Type B pancreatic cell (in vitro differentiated cells): ENCODE measurements at regions not wholly inside any gene's neighbourhood (a gene's known extent, or its start where the extent isn't known, plus 50 kb on each side); places are given as distances from the start of the nearest gene placed in this dataset.
"Not testable (repeated sequence)": the region's sequence is repeated elsewhere in the genome, so short reads cannot be mapped to it uniquely, and the experiment has no call there.

ENCODE experiments used
- DNase-seq: peaks from one replicate; pipeline ENCODE4 v3.0.0; 2021; ENCODE audit warnings: mixed read lengths; ENCODE audit not compliant: unreplicated experiment; ENCODE audit errors: extremely low spot score
- H3K27ac Mint-ChIP-seq: 2 replicates; pipeline ENCODE4 v1.8.0; 2021; ENCODE audit warnings: mild to moderate bottlenecking, mixed read lengths
- H3K27me3 Mint-ChIP-seq: 2 replicates; pipeline ENCODE4 v1.8.0; 2021; ENCODE audit warnings: mixed read lengths
- H3K36me3 Mint-ChIP-seq: 2 replicates; pipeline ENCODE4 v1.8.0; 2021; ENCODE audit warnings: mixed read lengths
- H3K4me1 Mint-ChIP-seq: one replicate; pipeline ENCODE4 v1.8.0; 2021; ENCODE audit warnings: mixed read lengths; ENCODE audit not compliant: unreplicated experiment
- H3K4me3 Mint-ChIP-seq: 2 replicates; pipeline ENCODE4 v1.8.0; 2021; ENCODE audit warnings: mild to moderate bottlenecking, mixed read lengths
- H3K9me3 Mint-ChIP-seq: 2 replicates; pipeline ENCODE4 v1.8.0; 2021; ENCODE audit warnings: mixed read lengths
- CTCF ChIP-seq: fragments of 200-600 bp; sonication (generic); conservative IDR thresholded peaks from 2 replicates; pipeline ENCODE4 v1.5.0; 2021; ENCODE audit warnings: antibody characterized with exemption, mild to moderate bottlenecking

DNA sequence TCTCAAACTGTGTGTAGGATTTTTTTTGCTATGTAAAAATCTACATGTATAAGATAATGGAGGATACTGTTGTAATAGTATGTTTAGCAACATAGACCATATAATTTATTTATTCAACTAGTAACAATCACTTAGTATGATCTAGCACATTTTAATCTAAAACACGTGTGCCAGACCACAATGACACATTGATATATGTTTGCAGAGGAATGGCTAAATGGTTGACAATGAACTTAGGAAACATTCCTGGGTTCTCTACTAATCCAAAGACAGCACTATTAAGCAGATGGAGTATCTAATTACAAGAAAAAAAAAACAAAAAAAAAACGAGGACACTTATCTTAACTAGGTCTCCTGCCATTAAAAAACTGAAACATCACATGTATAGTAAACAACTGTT, 261.7 kb upstream of the PAPPA start:
- peaks cover 4% of the 10 kb centered on the region for H3K27me3 Mint-ChIP-seq
- no peaks in the 10 kb centered on the region for H3K9me3 Mint-ChIP-seq
- no peak overlapping the region for H3K27ac Mint-ChIP-seq
- no peak for DNase-seq
- no peak overlapping the region for H3K4me3 Mint-ChIP-seq
- TF ChIP-seq CTCF: no peak
- H3K4me1 Mint-ChIP-seq: no peaks in the 10 kb centered on the region
- H3K36me3 Mint-ChIP-seq: no peaks in the 10 kb centered on the region

- not testable (repeated sequence) for H3K4me1 Mint-ChIP-seq, H3K27ac Mint-ChIP-seq
Observed at GRCh38 chr9:115898478-115898877, 255.1 kb upstream of the PAPPA start.

DNA sequence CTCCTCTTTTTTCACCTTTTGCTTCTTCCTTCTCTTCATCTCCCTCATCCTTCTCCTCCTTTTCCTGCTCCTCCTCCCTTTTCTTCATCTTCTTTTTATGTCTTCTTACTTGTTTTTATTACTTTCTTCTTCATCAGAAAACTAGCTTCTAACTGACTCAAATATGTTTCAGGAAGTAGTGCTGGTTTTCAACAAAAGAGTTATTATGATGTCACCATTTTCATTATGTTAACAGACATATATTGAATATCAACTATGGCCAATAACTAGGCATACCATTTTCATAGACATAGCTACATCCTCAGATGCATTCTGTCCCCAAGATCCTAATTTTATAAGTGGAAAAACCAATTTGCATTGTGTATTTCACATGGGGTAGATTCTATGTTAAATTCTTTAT, 252.9 kb upstream of the PAPPA start:
- Mint-ChIP-seq H3K36me3 (no peaks in the 10 kb centered on the region), H3K4me3 (no peak overlapping the region), H3K27ac (no peak overlapping the region), H3K9me3 (no peaks in the 10 kb centered on the region), H3K4me1 (no peaks in the 10 kb centered on the region), H3K27me3 (no peaks in the 10 kb centered on the region)
- no peak for DNase-seq
- TF ChIP-seq CTCF: no peak

More at GRCh38 chr9:115898478-115898877, 255.1 kb upstream of the PAPPA start:
- not testable (repeated sequence) for H3K9me3 Mint-ChIP-seq, H3K4me3 Mint-ChIP-seq, DNase-seq, H3K36me3 Mint-ChIP-seq, H3K27me3 Mint-ChIP-seq

GRCh38 chr9:115910959-115911358, 242.6 kb upstream of the PAPPA start:
- Mint-ChIP-seq H3K27me3 (no peaks in the 10 kb centered on the region), H3K27ac (no peak overlapping the region)

DNA sequence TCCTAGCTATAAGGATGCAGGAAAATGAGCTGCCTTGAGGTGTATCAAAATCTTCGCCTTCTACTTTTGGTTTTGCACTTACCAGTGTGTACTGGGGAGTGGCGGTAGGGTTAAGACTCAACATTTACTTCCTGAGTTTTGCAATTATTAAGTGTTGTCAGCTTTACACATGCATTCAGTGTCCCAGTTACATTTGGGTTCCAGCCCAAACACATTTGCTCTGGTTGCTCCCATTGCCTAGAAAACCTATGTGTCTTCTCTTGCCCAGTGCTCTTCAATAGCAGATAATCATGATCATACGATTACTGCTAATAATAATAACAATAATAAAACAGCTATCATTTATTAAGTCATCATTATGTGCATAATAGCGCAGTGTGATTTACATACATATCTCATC, 241.5 kb upstream of the PAPPA start:
- H3K4me3 Mint-ChIP-seq: no peak overlapping the region
- H3K27me3 Mint-ChIP-seq: no peaks in the 10 kb centered on the region
- H3K27ac Mint-ChIP-seq: no peak overlapping the region
- peaks cover 4% of the 10 kb centered on the region for H3K9me3 Mint-ChIP-seq
- no peaks in the 10 kb centered on the region for H3K4me1 Mint-ChIP-seq
- no peak for DNase-seq
- no peak for TF ChIP-seq CTCF
- no peaks in the 10 kb centered on the region for H3K36me3 Mint-ChIP-seq

More at GRCh38 chr9:115910959-115911358, 242.6 kb upstream of the PAPPA start:
- no peak for DNase-seq
- TF ChIP-seq CTCF: no peak
- Mint-ChIP-seq H3K9me3 (no peaks in the 10 kb centered on the region), H3K4me3 (no peak overlapping the region), H3K4me1 (no peaks in the 10 kb centered on the region), H3K36me3 (no peaks in the 10 kb centered on the region)

- H3K36me3 Mint-ChIP-seq: no peaks in the 10 kb centered on the region
- H3K27me3 Mint-ChIP-seq: no peaks in the 10 kb centered on the region
- no peak for TF ChIP-seq CTCF
- DNase-seq: no peak
- H3K4me3 Mint-ChIP-seq: no peak overlapping the region
- H3K4me1 Mint-ChIP-seq: no peaks in the 10 kb centered on the region
- peaks cover 4% of the 10 kb centered on the region for H3K9me3 Mint-ChIP-seq
- no peak overlapping the region for H3K27ac Mint-ChIP-seq
Observed at GRCh38 chr9:115913696-115914095, 239.9 kb upstream of the PAPPA start.
